ENCODE measurements at regions not wholly inside any gene's neighbourhood (a gene's known extent, or its start where the extent isn't known, plus 50 kb on each side); places are given as distances from the start of the nearest gene placed in this dataset.

GRCh38 chr21:36636439-36636838 is 62.5 kb upstream of the SIM2 start:
- DNase-seq (ENCODE audit: low spot score) = no peak
- H3K9me3 ChIP-seq = no peaks in the 10 kb centered on the region
- intact Hi-C loops (cut with DNase I) = no loop called here
- H3K36me3 ChIP-seq = no peaks in the 10 kb centered on the region
- no peak for TF ChIP-seq CTCF (IDR thresholded peaks at IDR 0.05)
- TF ChIP-seq POLR2AphosphoS5 (IDR thresholded peaks at IDR 0.05) = no peak
- no peak for TF ChIP-seq POLR2A (IDR thresholded peaks at IDR 0.05)
- H3K27me3 ChIP-seq (replicated peaks; ENCODE audit: insufficient read depth) = no peaks in the 10 kb centered on the region
- H3K27ac ChIP-seq = no peak overlapping the region
- no peak overlapping the region for H3K4me3 ChIP-seq
- WGBS = 91% methylated on average over 2 of the region's 2 CpGs
- H3K4me1 ChIP-seq (replicated peaks) = no peaks in the 10 kb centered on the region

GRCh38 chr21:36639769-36640168 is 59.1 kb upstream of the SIM2 start:
- H3K4me1 ChIP-seq (replicated peaks) = no peaks in the 10 kb centered on the region
- no peak overlapping the region for H3K27ac ChIP-seq
- TF ChIP-seq CTCF (IDR thresholded peaks at IDR 0.05) (no peak), POLR2A (IDR thresholded peaks at IDR 0.05) (no peak), POLR2AphosphoS5 (IDR thresholded peaks at IDR 0.05) (no peak)
- intact Hi-C loops (cut with DNase I) = no loop called here
- DNase-seq (ENCODE audit: low spot score) = no peak
- WGBS = 69% methylated on average over 6 of the region's 6 CpGs
- no peaks in the 10 kb centered on the region for H3K27me3 ChIP-seq (replicated peaks; ENCODE audit: insufficient read depth)
- no peaks in the 10 kb centered on the region for H3K36me3 ChIP-seq
- no peaks in the 10 kb centered on the region for H3K9me3 ChIP-seq
- H3K4me3 ChIP-seq = no peak overlapping the region

- 19% methylated on average over 4 of the region's 4 CpGs for WGBS
- no peaks in the 10 kb centered on the region for H3K27me3 ChIP-seq (replicated peaks; ENCODE audit: insufficient read depth)
- H3K4me1 ChIP-seq (replicated peaks) = no peaks in the 10 kb centered on the region
- no peak for DNase-seq (ENCODE audit: low spot score)
- no peak overlapping the region for H3K27ac ChIP-seq
- TF ChIP-seq CTCF (IDR thresholded peaks at IDR 0.05) = no peak
- TF ChIP-seq POLR2AphosphoS5 (IDR thresholded peaks at IDR 0.05) = peak; percentile 40
- H3K4me3 ChIP-seq = no peak overlapping the region
- intact Hi-C loops (cut with DNase I) = no loop called here
- H3K9me3 ChIP-seq = no peaks in the 10 kb centered on the region
- H3K36me3 ChIP-seq = no peaks in the 10 kb centered on the region
Measured at GRCh38 chr21:36640174-36640720, 58.7 kb upstream of the SIM2 start.

GRCh38 chr21:36640721-36641244 is 58.1 kb upstream of the SIM2 start:
- Histone ChIP-seq H3K4me3 (no peak overlapping the region), H3K4me1 (replicated peaks) (no peaks in the 10 kb centered on the region), H3K9me3 (no peaks in the 10 kb centered on the region), H3K36me3 (no peaks in the 10 kb centered on the region), H3K27ac (no peak overlapping the region), H3K27me3 (replicated peaks; ENCODE audit: insufficient read depth) (no peaks in the 10 kb centered on the region)
- TF ChIP-seq POLR2A (IDR thresholded peaks at IDR 0.05) = no peak
- TF ChIP-seq CTCF (IDR thresholded peaks at IDR 0.05) = no peak
- TF ChIP-seq POLR2AphosphoS5 (IDR thresholded peaks at IDR 0.05) = no peak
- intact Hi-C loops (cut with DNase I) = no loop called here
- whole genome bisulfite sequencing = 82% methylated on average over 15 of the region's 15 CpGs
- DNase-seq (ENCODE audit: low spot score) = no peak

GRCh38 chr21:36641346-36641745 is 57.6 kb upstream of the SIM2 start:
- 100% methylated on average over 1 of the region's 1 CpG for WGBS
- H3K27me3 ChIP-seq (replicated peaks; ENCODE audit: insufficient read depth) = no peaks in the 10 kb centered on the region
- TF ChIP-seq CTCF (IDR thresholded peaks at IDR 0.05) = no peak
- TF ChIP-seq POLR2AphosphoS5 (IDR thresholded peaks at IDR 0.05) = no peak
- no peak for TF ChIP-seq POLR2A (IDR thresholded peaks at IDR 0.05)
- H3K4me3 ChIP-seq = no peak overlapping the region
- no peak overlapping the region for H3K27ac ChIP-seq
- intact Hi-C loops (cut with DNase I) = no loop called here
- no peaks in the 10 kb centered on the region for H3K9me3 ChIP-seq
- no peaks in the 10 kb centered on the region for H3K36me3 ChIP-seq
- no peaks in the 10 kb centered on the region for H3K4me1 ChIP-seq (replicated peaks)
- DNase-seq (ENCODE audit: low spot score) = no peak

All from prostate gland (tissue), 2 donors.